HEK293T (cell line): ENCODE measurements at regions not wholly inside any gene's neighbourhood (a gene's known extent, or its start where the extent isn't known, plus 50 kb on each side); places are given as distances from the start of the nearest gene placed in this dataset.

Experiments
- LEF1 ChIP-seq: fragments of 450-650 bp; IDR thresholded peaks from 2 replicates; pipeline ENCODE4 v1.6.1; 2017; ENCODE audit warnings: mild to moderate bottlenecking, borderline replicate concordance
- SP1 ChIP-seq: fragments of 450-650 bp; IDR thresholded peaks from 2 replicates; pipeline ENCODE4 v1.6.1; 2017

DNA sequence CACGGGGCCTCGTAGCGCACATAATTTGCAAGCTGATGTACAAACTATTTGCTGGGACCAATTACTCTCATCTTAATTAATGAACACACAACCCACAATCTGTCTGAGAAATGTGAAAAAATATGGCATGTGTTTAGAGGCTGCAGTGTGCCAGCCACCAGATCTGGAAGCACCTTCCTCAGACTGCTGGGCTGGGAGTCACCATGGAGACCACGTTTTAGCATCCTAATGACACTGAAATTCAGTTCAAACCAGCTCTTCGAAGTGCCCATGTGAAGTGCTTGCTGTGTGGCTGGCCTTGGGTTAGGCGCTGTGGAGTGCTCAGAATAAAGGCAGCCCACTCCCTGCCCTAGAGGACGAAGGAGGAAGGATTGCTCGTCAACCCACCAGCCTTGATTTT, 482.4 kb downstream of the OMA1 start:
- no peak for TF ChIP-seq LEF1
- no peak for TF ChIP-seq SP1
